SK-N-MC (cell line): ENCODE measurements at regions not wholly inside any gene's neighbourhood (a gene's known extent, or its start where the extent isn't known, plus 50 kb on each side); places are given as distances from the start of the nearest gene placed in this dataset.

ENCODE experiments used
- EZH2 ChIP-seq: fragments of 200-600 bp; sonication (generic); IDR thresholded peaks from one replicate; pipeline ENCODE4 v1.6.1; 2017; ENCODE audit warnings: antibody characterized with exemption
- POLR2AphosphoS5 ChIP-seq: IDR thresholded peaks from 2 replicates; pipeline ENCODE4 v1.6.1; 2012; ENCODE audit warnings: mild to moderate bottlenecking, low read depth, low read length, borderline replicate concordance

GRCh38 chr19:28319918-28320317 is 893.0 kb downstream of the UQCRFS1 start:
- TF ChIP-seq EZH2 (no peak), POLR2AphosphoS5 (no peak)
